ENCODE measurements at regions not wholly inside any gene's neighbourhood (a gene's known extent, or its start where the extent isn't known, plus 50 kb on each side); places are given as distances from the start of the nearest gene placed in this dataset.

DNA sequence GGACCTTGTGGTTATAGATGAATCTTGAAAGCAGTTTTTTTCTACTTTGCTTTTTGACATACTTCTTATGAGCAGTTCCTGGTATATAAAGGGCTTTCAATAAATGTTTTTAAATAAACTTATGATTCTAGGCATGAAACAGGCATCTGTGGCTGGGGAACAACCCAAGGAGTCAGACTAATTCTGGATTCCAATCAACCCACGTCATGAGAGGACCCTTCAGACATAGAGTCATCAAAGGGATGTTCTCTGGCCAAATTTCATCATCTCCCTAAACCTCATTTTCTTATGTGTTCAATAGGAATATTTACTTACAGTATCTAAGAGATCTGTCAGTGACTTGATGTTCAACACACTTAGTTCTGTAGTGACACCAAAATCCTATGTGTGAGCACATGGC, 243.8 kb upstream of the ZNF462 start:
- TF ChIP-seq, protein P1, sequence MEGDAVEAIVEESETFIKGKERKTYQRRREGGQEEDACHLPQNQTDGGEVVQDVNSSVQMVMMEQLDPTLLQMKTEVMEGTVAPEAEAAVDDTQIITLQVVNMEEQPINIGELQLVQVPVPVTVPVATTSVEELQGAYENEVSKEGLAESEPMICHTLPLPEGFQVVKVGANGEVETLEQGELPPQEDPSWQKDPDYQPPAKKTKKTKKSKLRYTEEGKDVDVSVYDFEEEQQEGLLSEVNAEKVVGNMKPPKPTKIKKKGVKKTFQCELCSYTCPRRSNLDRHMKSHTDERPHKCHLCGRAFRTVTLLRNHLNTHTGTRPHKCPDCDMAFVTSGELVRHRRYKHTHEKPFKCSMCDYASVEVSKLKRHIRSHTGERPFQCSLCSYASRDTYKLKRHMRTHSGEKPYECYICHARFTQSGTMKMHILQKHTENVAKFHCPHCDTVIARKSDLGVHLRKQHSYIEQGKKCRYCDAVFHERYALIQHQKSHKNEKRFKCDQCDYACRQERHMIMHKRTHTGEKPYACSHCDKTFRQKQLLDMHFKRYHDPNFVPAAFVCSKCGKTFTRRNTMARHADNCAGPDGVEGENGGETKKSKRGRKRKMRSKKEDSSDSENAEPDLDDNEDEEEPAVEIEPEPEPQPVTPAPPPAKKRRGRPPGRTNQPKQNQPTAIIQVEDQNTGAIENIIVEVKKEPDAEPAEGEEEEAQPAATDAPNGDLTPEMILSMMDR (IDR thresholded peaks at IDR 0.05; ENCODE audit: control extremely low read depth, extremely low read depth), result no peak
- DNase-seq, result no peak
- 73 to 88% methylated on average over 1 of the region's 1 CpG for WGBS, 2 donors
- Histone ChIP-seq H3K4me1 (ENCODE audit: control insufficient read depth in 5 of 5, insufficient read depth in 5 of 5, low read length in 5 of 5) (peaks cover 0 to 8% (median 0%) of the 10 kb centered on the region in 5 donors), H3K4me3 (no peak overlapping the region), H3K27me3 (ENCODE audit: control insufficient read depth in 3 of 3, insufficient read depth in 3 of 3, low read length in 2 of 3) (no peaks in the 10 kb centered on the region), H3K9ac (ENCODE audit: insufficient read depth in 1 of 2, low read length in 2 of 2) (no peak overlapping the region), H3K36me3 (ENCODE audit: control insufficient read depth in 4 of 4, insufficient read depth in 4 of 4, low read length in 4 of 4) (no peaks in the 10 kb centered on the region), H3K9me3 (ENCODE audit: control insufficient read depth in 4 of 4, insufficient read depth in 3 of 4, low read length in 3 of 4) (no peaks in the 10 kb centered on the region), H3K27ac (ENCODE audit: low read depth in 1 of 2, low read length in 1 of 2) (no peak overlapping the region)
- no peak for ATAC-seq (ENCODE audit: insufficient read depth, low FRiP score)

DNA sequence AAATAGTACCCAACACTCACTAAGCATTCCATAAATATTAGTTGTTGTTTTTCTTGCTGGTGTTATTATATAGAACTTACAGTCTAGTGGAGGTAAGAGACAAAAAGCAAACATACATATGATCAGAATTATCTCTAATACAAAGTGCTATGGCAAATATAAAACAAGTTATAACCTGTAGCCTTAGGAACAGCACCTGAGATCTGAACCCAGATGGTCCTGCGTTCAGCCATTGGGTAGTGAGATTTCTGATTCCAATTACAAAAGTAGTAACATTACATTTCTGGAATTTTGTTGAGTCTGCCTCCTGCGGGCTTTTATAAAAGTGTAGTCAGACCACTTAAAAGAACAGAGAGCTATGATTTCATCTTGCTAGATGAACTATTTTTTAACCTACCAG, 242.9 kb upstream of the ZNF462 start:
- WGBS, 2 donors, result 86 to 90% methylated on average over 2 of the region's 2 CpGs
- Histone ChIP-seq H3K27me3 (ENCODE audit: control insufficient read depth in 3 of 3, insufficient read depth in 3 of 3, low read length in 2 of 3) (no peaks in the 10 kb centered on the region), H3K9ac (ENCODE audit: insufficient read depth in 1 of 2, low read length in 2 of 2) (no peak overlapping the region), H3K27ac (ENCODE audit: low read depth in 1 of 2, low read length in 1 of 2) (no peak overlapping the region), H3K4me3 (no peak overlapping the region), H3K4me1 (ENCODE audit: control insufficient read depth in 5 of 5, insufficient read depth in 5 of 5, low read length in 5 of 5) (peaks cover 0 to 8% (median 0%) of the 10 kb centered on the region in 5 donors), H3K9me3 (ENCODE audit: control insufficient read depth in 4 of 4, insufficient read depth in 3 of 4, low read length in 3 of 4) (no peaks in the 10 kb centered on the region), H3K36me3 (ENCODE audit: control insufficient read depth in 4 of 4, insufficient read depth in 4 of 4, low read length in 4 of 4) (no peaks in the 10 kb centered on the region)
- no peak for ATAC-seq (ENCODE audit: insufficient read depth, low FRiP score)
- TF ChIP-seq, protein P1 (IDR thresholded peaks at IDR 0.05; ENCODE audit: control extremely low read depth, extremely low read depth), result no peak
- DNase-seq, result no peak

DNA sequence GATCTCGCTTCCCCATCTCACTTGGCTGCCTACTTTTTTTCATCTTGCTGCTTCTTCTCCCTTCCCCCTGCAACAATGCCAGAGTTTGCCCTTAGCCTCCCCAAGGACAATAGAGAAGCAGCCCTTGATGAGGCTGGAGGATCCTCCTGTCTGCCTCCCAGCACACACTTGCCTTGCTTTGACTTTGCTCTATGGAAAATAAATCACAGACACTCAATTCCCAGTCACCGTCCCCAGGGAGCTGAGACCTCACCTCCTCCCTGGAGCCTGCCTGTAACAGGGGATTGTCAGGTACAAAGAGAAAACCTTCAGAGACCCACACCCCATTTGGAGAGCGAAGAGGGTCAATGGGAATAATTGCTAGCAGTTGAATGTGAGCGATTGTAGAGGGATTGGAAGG, 242.1 kb upstream of the ZNF462 start:
- Histone ChIP-seq H3K9ac (ENCODE audit: insufficient read depth in 1 of 2, low read length in 2 of 2) (no peak overlapping the region), H3K27ac (ENCODE audit: low read depth in 1 of 2, low read length in 1 of 2) (no peak overlapping the region), H3K27me3 (ENCODE audit: control insufficient read depth in 3 of 3, insufficient read depth in 3 of 3, low read length in 2 of 3) (no peaks in the 10 kb centered on the region), H3K4me3 (no peak overlapping the region), H3K4me1 (ENCODE audit: control insufficient read depth in 5 of 5, insufficient read depth in 5 of 5, low read length in 5 of 5) (peaks cover 0 to 8% (median 0%) of the 10 kb centered on the region in 5 donors), H3K36me3 (ENCODE audit: control insufficient read depth in 4 of 4, insufficient read depth in 4 of 4, low read length in 4 of 4) (no peaks in the 10 kb centered on the region), H3K9me3 (ENCODE audit: control insufficient read depth in 4 of 4, insufficient read depth in 3 of 4, low read length in 3 of 4) (no peaks in the 10 kb centered on the region)
- DNase-seq (no peak), ATAC-seq (ENCODE audit: insufficient read depth, low FRiP score) (no peak)
- 84 to 92% methylated on average over 4 of the region's 4 CpGs for WGBS, 2 donors
- TF ChIP-seq, protein P1 (IDR thresholded peaks at IDR 0.05; ENCODE audit: control extremely low read depth, extremely low read depth), result no peak
